Left ventricle myocardium superior (tissue), 1 donor: ENCODE measurements at regions not wholly inside any gene's neighbourhood (a gene's known extent, or its start where the extent isn't known, plus 50 kb on each side); places are given as distances from the start of the nearest gene placed in this dataset.

Experiments used
- ATAC-seq: fragments of 200-7000 bp; cut with Tn5 transposase; one replicate; pipeline ENCODE4 v1.9.1; 2020; ENCODE audit warnings: mild to moderate bottlenecking, moderate library complexity
- DNase-seq: peaks from one replicate; pipeline ENCODE4 v3.0.0-alpha.2; 2020
- intact Hi-C: fragments of 100-400 bp; cut with micrococcal nuclease; formaldehyde crosslinking; loops from one replicate; pipeline ENCODE4 v1.11.0; 2022
- donor health status: DM: no; HTN: yes; CAD: no; lungs with severe emphysema.

GRCh38 chr1:193609592-193609991, 423.2 kb upstream of the B3GALT2 start:
- no peak for ATAC-seq
- no peak for DNase-seq
- intact Hi-C loops: no loop called here

DNA sequence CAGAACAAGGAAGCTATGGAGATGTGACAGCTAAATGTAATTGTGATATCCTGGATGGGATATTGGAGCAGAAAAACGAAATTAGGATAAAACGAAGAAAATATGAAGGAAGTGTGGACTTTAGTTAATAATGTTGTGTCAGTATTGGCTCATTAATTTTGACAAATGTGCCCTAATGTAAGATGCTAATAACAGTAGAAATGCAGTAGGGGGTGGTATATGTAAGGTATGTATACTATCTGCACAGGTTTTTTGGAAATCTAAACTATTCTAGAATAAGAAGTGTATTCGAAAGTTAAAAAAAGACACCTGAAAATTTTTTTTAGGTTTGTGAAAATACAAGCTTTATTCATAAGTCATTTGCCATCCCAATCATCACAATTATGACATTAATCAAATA, 421.4 kb upstream of the B3GALT2 start:
- intact Hi-C loops: no loop called here
- ATAC-seq (no peak), DNase-seq (no peak)

GRCh38 chr1:193606035-193606434, 419.6 kb upstream of the B3GALT2 start:
- DNase-seq (no peak), ATAC-seq (no peak)
- intact Hi-C loops: no loop called here

- DNase-seq (no peak), ATAC-seq (no peak)
- intact Hi-C loops: no loop called here
Observed at GRCh38 chr1:193602705-193603104, 416.3 kb upstream of the B3GALT2 start.

GRCh38 chr1:193593147-193593885, 406.9 kb upstream of the B3GALT2 start:
- intact Hi-C loops: no loop called here
- ATAC-seq: no peak

DNA sequence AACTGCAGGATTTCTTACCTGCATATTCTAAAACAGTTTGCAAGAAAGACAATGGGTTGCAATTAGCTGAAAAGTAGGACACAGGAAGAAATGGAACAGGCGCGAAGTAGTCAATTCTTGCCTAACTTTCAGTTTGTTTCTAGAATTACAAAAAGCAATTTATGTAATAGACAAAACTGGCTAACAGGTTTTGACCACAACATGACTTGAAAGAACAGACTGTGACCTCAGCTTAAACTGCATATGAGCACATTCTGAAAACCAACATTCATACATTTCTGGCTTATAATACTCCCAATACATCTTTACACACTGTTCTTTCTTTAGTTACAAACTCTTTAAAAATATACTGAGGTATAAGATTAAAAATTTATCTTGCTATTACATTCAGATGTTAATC, 405.9 kb upstream of the B3GALT2 start:
- DNase-seq: no peak
- ATAC-seq: no peak
- intact Hi-C loops: no loop called here

More at GRCh38 chr1:193593147-193593885, 406.9 kb upstream of the B3GALT2 start:
- DNase-seq: no peak

- intact Hi-C loops: no loop called here
- ATAC-seq (peak; percentile 75), DNase-seq (no peak)
Observed at GRCh38 chr1:193590102-193590501, 403.7 kb upstream of the B3GALT2 start.

- ATAC-seq (peak; percentile 89), DNase-seq (no peak)
- intact Hi-C loops: no loop called here
Observed at GRCh38 chr1:193589597-193590040, 403.2 kb upstream of the B3GALT2 start.

GRCh38 chr1:193588311-193589082, 402.1 kb upstream of the B3GALT2 start:
- ATAC-seq: peak; percentile 62
- intact Hi-C loops: no loop called here
- DNase-seq: peak; percentile 29

GRCh38 chr1:193584731-193585239, 398.4 kb upstream of the B3GALT2 start:
- no peak for DNase-seq
- intact Hi-C loops: no loop called here
- ATAC-seq: no peak

DNA sequence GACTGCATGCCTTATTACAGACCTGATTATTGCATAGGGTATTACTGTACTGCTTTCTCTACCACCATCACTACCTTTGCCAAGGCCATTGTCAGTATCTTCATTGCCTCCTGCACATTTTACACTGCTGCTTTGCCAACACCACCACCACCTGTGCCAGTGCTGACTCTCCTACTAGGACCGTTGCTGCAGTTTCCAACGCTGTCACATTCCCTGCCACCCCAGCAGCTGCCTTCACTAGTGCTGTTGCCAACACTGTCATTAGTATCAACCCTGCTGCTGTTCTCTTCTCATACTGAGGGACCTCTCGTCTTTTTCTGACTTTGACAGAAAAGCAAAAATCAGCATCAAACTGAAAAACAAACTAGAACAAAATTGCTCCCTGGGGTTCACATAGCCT, 394.9 kb upstream of the B3GALT2 start:
- peak; percentile 97 for ATAC-seq
- intact Hi-C loops: no loop called here
- DNase-seq: peak; percentile 45

GRCh38 chr1:193580419-193580818, 394.0 kb upstream of the B3GALT2 start:
- DNase-seq: no peak
- intact Hi-C loops: no loop called here
- no peak for ATAC-seq

- ATAC-seq (no peak), DNase-seq (no peak)
- intact Hi-C loops: no loop called here
Observed at GRCh38 chr1:193579323-193579722, 392.9 kb upstream of the B3GALT2 start.

GRCh38 chr1:193574913-193575312, 388.5 kb upstream of the B3GALT2 start:
- intact Hi-C loops: no loop called here
- no peak for ATAC-seq

GRCh38 chr1:193569983-193570269, 383.5 kb upstream of the B3GALT2 start:
- DNase-seq: no peak
- no peak for ATAC-seq
- intact Hi-C loops: no loop called here

More at GRCh38 chr1:193574913-193575312, 388.5 kb upstream of the B3GALT2 start:
- DNase-seq: no peak

- intact Hi-C loops: no loop called here
Observed at GRCh38 chr1:193569096-193569982, 382.9 kb upstream of the B3GALT2 start.

GRCh38 chr1:193568512-193568911, 382.1 kb upstream of the B3GALT2 start:
- intact Hi-C loops: no loop called here
- ATAC-seq (no peak), DNase-seq (no peak)

More at GRCh38 chr1:193569096-193569982, 382.9 kb upstream of the B3GALT2 start:
- no peak for DNase-seq
- ATAC-seq: no peak

DNA sequence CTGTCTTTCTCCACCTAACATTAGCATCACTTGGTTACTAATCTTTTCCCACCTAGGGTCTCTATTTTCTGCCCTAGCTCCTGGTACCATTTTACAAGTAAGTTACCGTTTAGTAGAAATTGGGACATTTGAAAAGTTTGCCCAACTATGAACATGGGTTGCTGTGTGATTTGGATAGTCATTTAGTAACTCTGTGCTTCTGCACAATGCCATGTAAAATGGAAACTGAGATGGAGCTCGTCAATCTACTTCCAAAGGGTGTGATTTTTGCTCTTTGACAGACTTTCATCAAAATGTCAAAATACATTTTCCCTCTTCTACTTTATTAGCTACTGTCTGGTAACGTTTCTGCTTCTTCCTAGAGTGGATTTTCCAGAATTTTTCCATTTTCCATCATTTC, 381.5 kb upstream of the B3GALT2 start:
- ATAC-seq (no peak), DNase-seq (no peak)
- intact Hi-C loops: no loop called here

- ATAC-seq (no peak), DNase-seq (no peak)
- intact Hi-C loops: no loop called here
Observed at GRCh38 chr1:193566735-193567134, 380.3 kb upstream of the B3GALT2 start.
